ENCODE measurements at regions not wholly inside any gene's neighbourhood (a gene's known extent, or its start where the extent isn't known, plus 50 kb on each side); places are given as distances from the start of the nearest gene placed in this dataset.

GRCh38 chr10:125543796-125544195 lies 139.2 kb downstream of the TEX36 start:
- Histone ChIP-seq H3K79me2 (ENCODE audit: insufficient read depth, low read length) (no peaks in the 10 kb centered on the region), H3K4me3 (ENCODE audit: low read length, poor library complexity, severe bottlenecking) (no peak overlapping the region), H3K9me3 (ENCODE audit: insufficient read depth, low read depth, low read length) (no peaks in the 10 kb centered on the region; the same call in 1 of the 2 replicates), H3K27me3 (ENCODE audit: insufficient read depth, low read length, poor library complexity, severe bottlenecking) (no peaks in the 10 kb centered on the region), H4K20me1 (ENCODE audit: insufficient read depth, low read length, poor library complexity, severe bottlenecking) (no peaks in the 10 kb centered on the region), H3K9me2 (replicated peaks; ENCODE audit: low read depth, low read length) (no peaks in the 10 kb centered on the region), H3K4me1 (ENCODE audit: insufficient read depth, low read length, poor library complexity, severe bottlenecking) (no peaks in the 10 kb centered on the region), H3K9ac (ENCODE audit: low read depth, low read length, poor library complexity, severe bottlenecking) (no peak overlapping the region), H3F3A (ENCODE audit: low read depth) (no peaks in the 10 kb centered on the region), H2AFZ (ENCODE audit: low read length) (no peak overlapping the region), H3K4me2 (ENCODE audit: low read depth, low read length, poor library complexity, severe bottlenecking) (no peak overlapping the region), H3K36me3 (ENCODE audit: insufficient read depth, low read length) (no peaks in the 10 kb centered on the region)
- no peak for TF ChIP-seq EZH2phosphoT487 (IDR thresholded peaks at IDR 0.05; ENCODE audit: borderline replicate concordance)
- TF ChIP-seq, protein P1, sequence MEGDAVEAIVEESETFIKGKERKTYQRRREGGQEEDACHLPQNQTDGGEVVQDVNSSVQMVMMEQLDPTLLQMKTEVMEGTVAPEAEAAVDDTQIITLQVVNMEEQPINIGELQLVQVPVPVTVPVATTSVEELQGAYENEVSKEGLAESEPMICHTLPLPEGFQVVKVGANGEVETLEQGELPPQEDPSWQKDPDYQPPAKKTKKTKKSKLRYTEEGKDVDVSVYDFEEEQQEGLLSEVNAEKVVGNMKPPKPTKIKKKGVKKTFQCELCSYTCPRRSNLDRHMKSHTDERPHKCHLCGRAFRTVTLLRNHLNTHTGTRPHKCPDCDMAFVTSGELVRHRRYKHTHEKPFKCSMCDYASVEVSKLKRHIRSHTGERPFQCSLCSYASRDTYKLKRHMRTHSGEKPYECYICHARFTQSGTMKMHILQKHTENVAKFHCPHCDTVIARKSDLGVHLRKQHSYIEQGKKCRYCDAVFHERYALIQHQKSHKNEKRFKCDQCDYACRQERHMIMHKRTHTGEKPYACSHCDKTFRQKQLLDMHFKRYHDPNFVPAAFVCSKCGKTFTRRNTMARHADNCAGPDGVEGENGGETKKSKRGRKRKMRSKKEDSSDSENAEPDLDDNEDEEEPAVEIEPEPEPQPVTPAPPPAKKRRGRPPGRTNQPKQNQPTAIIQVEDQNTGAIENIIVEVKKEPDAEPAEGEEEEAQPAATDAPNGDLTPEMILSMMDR (conservative IDR thresholded peaks at IDR 0.05; ENCODE audit: low read length), result no peak

DNA sequence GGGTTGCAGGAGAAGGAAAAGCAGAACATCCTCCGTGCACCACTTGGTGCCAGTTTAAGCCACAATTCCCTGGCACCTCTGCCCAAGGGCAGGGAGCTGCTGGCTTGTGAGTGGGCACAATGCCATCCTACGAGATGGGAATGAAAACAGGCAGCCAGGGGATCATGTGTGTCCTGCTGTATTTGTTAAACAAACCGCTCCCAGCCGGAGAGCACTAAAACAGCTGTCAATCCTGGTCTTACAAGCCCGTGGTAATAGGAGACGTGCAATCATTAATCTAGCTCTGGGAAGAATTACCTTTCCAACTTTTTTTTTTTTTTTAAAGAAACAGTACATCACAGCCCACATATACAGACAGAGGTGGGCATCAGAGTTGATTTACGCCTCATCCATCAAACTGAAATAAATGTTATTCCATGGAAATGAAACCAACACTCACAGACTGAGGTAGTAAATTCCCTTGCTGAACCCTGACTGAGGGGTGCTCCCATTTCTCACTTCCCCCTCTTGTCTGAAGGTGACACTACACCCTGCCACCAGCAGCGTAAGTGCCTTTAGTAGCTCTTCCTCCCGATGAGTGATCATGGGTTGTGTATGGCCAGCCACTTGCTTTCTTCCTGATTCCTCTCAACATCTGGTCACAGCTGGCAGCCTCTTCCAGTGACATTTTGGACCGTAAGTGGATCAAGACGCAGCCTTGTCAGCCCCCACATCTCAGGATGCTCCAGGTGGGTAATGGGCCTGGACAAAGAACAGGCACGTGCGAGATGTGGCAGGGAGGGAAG lies 143.8 kb downstream of the TEX36 start:
- Histone ChIP-seq H3K36me3 (ENCODE audit: insufficient read depth, low read length) (no peaks in the 10 kb centered on the region), H3K4me2 (ENCODE audit: low read depth, low read length, poor library complexity, severe bottlenecking) (no peak overlapping the region), H3K79me2 (ENCODE audit: insufficient read depth, low read length) (no peaks in the 10 kb centered on the region), H4K20me1 (ENCODE audit: insufficient read depth, low read length, poor library complexity, severe bottlenecking) (no peaks in the 10 kb centered on the region), H3K9ac (ENCODE audit: low read depth, low read length, poor library complexity, severe bottlenecking) (no peak overlapping the region), H3K4me1 (ENCODE audit: insufficient read depth, low read length, poor library complexity, severe bottlenecking) (no peaks in the 10 kb centered on the region), H3F3A (ENCODE audit: low read depth) (no peaks in the 10 kb centered on the region), H3K9me2 (replicated peaks; ENCODE audit: low read depth, low read length) (no peaks in the 10 kb centered on the region), H2AFZ (ENCODE audit: low read length) (no peak overlapping the region), H3K4me3 (ENCODE audit: low read length, poor library complexity, severe bottlenecking) (no peak overlapping the region), H3K27me3 (ENCODE audit: insufficient read depth, low read length, poor library complexity, severe bottlenecking) (no peaks in the 10 kb centered on the region), H3K9me3 (ENCODE audit: insufficient read depth, low read depth, low read length) (peaks cover 6% of the 10 kb centered on the region; the same call in 1 of the 2 replicates)
- TF ChIP-seq, protein P1 (conservative IDR thresholded peaks at IDR 0.05; ENCODE audit: low read length), result no peak
- no peak for TF ChIP-seq EZH2phosphoT487 (IDR thresholded peaks at IDR 0.05; ENCODE audit: borderline replicate concordance)

DNA sequence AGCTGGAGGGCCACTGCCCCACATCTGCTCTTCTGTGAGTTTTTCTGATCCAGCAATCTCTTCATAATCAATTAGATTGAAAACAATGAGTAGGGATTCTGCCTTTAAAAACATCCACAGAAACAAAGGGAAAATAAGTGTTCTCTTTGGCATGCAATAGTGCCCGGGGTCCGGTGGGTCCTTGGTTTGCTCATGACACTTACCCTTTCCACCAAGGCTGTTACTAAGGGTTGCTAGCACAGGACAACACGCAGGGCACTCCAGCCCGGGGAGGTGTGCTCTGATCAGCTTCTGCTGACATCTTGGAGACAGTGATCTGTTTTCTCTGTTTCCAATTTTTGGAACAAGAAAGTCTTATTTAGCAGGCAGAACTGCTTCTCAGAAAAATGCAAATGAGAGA lies 146.7 kb downstream of the TEX36 start:
- Histone ChIP-seq H2AFZ (ENCODE audit: low read length) (no peak overlapping the region), H3K9ac (ENCODE audit: low read depth, low read length, poor library complexity, severe bottlenecking) (no peak overlapping the region), H3K4me1 (ENCODE audit: insufficient read depth, low read length, poor library complexity, severe bottlenecking) (no peaks in the 10 kb centered on the region), H3K36me3 (ENCODE audit: insufficient read depth, low read length) (no peaks in the 10 kb centered on the region), H3K79me2 (ENCODE audit: insufficient read depth, low read length) (no peaks in the 10 kb centered on the region), H3K9me2 (replicated peaks; ENCODE audit: low read depth, low read length) (no peaks in the 10 kb centered on the region), H3K27me3 (ENCODE audit: insufficient read depth, low read length, poor library complexity, severe bottlenecking) (no peaks in the 10 kb centered on the region), H3K4me3 (ENCODE audit: low read length, poor library complexity, severe bottlenecking) (no peak overlapping the region), H3F3A (ENCODE audit: low read depth) (no peaks in the 10 kb centered on the region), H3K9me3 (ENCODE audit: insufficient read depth, low read depth, low read length) (peaks cover 6% of the 10 kb centered on the region; the same call in 1 of the 2 replicates), H3K4me2 (ENCODE audit: low read depth, low read length, poor library complexity, severe bottlenecking) (no peak overlapping the region), H4K20me1 (ENCODE audit: insufficient read depth, low read length, poor library complexity, severe bottlenecking) (no peaks in the 10 kb centered on the region)
- no peak for TF ChIP-seq EZH2phosphoT487 (IDR thresholded peaks at IDR 0.05; ENCODE audit: borderline replicate concordance)
- TF ChIP-seq, protein P1 (conservative IDR thresholded peaks at IDR 0.05; ENCODE audit: low read length), result no peak
